ENCODE measurements at regions not wholly inside any gene's neighbourhood (a gene's known extent, or its start where the extent isn't known, plus 50 kb on each side); places are given as distances from the start of the nearest gene placed in this dataset.

GRCh38 chr3:159724627-159725026 lies 264.0 kb upstream of the IL12A start:
- Histone ChIP-seq H3K4me3 (ENCODE audit: low read depth, low read length) (no peak overlapping the region), H3K4me1 (no peaks in the 10 kb centered on the region)
- TF ChIP-seq CTCF (IDR thresholded peaks at IDR 0.05), result no peak

GRCh38 chr3:159726231-159726964 lies 262.2 kb upstream of the IL12A start:
- H3K4me3 ChIP-seq (ENCODE audit: low read depth, low read length), result no peak overlapping the region
- H3K9me3 ChIP-seq (ENCODE audit: control insufficient read depth, low read length), result no peaks in the 10 kb centered on the region
- no peak overlapping the region for H2AFZ ChIP-seq
- H3K27ac ChIP-seq, result no peak overlapping the region
- TF ChIP-seq CTCF (IDR thresholded peaks at IDR 0.05), result no peak
- no peaks in the 10 kb centered on the region for H3K79me2 ChIP-seq
- H3K4me2 ChIP-seq (ENCODE audit: low read length), result no peak overlapping the region
- no peaks in the 10 kb centered on the region for H3K27me3 ChIP-seq (ENCODE audit: control insufficient read depth, insufficient read depth, low read length)
- no peaks in the 10 kb centered on the region for H3K4me1 ChIP-seq
- no peak overlapping the region for H3K9ac ChIP-seq
- H3K36me3 ChIP-seq (ENCODE audit: control insufficient read depth, insufficient read depth, low read length), result no peaks in the 10 kb centered on the region

More at GRCh38 chr3:159724627-159725026, 264.0 kb upstream of the IL12A start:
- Histone ChIP-seq H3K9me3 (ENCODE audit: control insufficient read depth, low read length) (no peaks in the 10 kb centered on the region), H2AFZ (no peak overlapping the region), H3K9ac (no peak overlapping the region), H3K4me2 (ENCODE audit: low read length) (no peak overlapping the region), H3K79me2 (no peaks in the 10 kb centered on the region), H3K27ac (no peak overlapping the region), H3K36me3 (ENCODE audit: control insufficient read depth, insufficient read depth, low read length) (no peaks in the 10 kb centered on the region), H3K27me3 (ENCODE audit: control insufficient read depth, insufficient read depth, low read length) (no peaks in the 10 kb centered on the region)

GRCh38 chr3:159727506-159727905 lies 261.1 kb upstream of the IL12A start:
- Histone ChIP-seq H3K27ac (no peak overlapping the region), H3K4me2 (ENCODE audit: low read length) (no peak overlapping the region), H3K4me1 (no peaks in the 10 kb centered on the region), H3K36me3 (ENCODE audit: control insufficient read depth, insufficient read depth, low read length) (no peaks in the 10 kb centered on the region), H3K4me3 (ENCODE audit: low read depth, low read length) (no peak overlapping the region), H3K79me2 (no peaks in the 10 kb centered on the region), H3K27me3 (ENCODE audit: control insufficient read depth, insufficient read depth, low read length) (no peaks in the 10 kb centered on the region), H3K9me3 (ENCODE audit: control insufficient read depth, low read length) (no peaks in the 10 kb centered on the region), H3K9ac (no peak overlapping the region), H2AFZ (no peak overlapping the region)
- no peak for TF ChIP-seq CTCF (IDR thresholded peaks at IDR 0.05)

- TF ChIP-seq CTCF (IDR thresholded peaks at IDR 0.05), result no peak
- Histone ChIP-seq H3K79me2 (no peaks in the 10 kb centered on the region), H3K36me3 (ENCODE audit: control insufficient read depth, insufficient read depth, low read length) (no peaks in the 10 kb centered on the region), H3K9me3 (ENCODE audit: control insufficient read depth, low read length) (no peaks in the 10 kb centered on the region), H3K9ac (no peak overlapping the region), H2AFZ (no peak overlapping the region), H3K4me1 (no peaks in the 10 kb centered on the region), H3K27ac (no peak overlapping the region), H3K27me3 (ENCODE audit: control insufficient read depth, insufficient read depth, low read length) (no peaks in the 10 kb centered on the region), H3K4me3 (ENCODE audit: low read depth, low read length) (no peak overlapping the region), H3K4me2 (ENCODE audit: low read length) (no peak overlapping the region)
Measured at GRCh38 chr3:159731254-159731653, 257.4 kb upstream of the IL12A start.

Measured in parathyroid adenoma (tissue), 2 donors.